WTC11 (cell line): ENCODE measurements at regions not wholly inside any gene's neighbourhood (a gene's known extent, or its start where the extent isn't known, plus 50 kb on each side); places are given as distances from the start of the nearest gene placed in this dataset.

Source experiments
- ATAC-seq: fragments of 200-7000 bp; cut with Tn5 transposase; 2 replicates; pipeline ENCODE4 v1.10.0; 2021; ENCODE audit warnings: mild to moderate bottlenecking, moderate library complexity
- CTCF ChIA-PET: fragments of 300-600 bp; sonication (Branson Sonifier 250); formaldehyde crosslinking; loops from one replicate; lab custom pipeline; 2021; ENCODE audit warnings: antibody characterized with exemption; lab: Charles Lee
- POLR2A ChIA-PET: fragments of 350-600 bp; sonication (Branson Sonifier 250); formaldehyde crosslinking; loops from one replicate; lab custom pipeline; 2021; ENCODE audit warnings: antibody characterized with exemption; lab: Charles Lee
- DNase-seq: peaks from one replicate; pipeline ENCODE4 v3.0.0; 2021; ENCODE audit warnings: low spot score
- H3K27ac Mint-ChIP-seq: 2 replicates; pipeline ENCODE4 v1.8.0; 2021; ENCODE audit warnings: mixed read lengths
- H3K27me3 Mint-ChIP-seq: 2 replicates; pipeline ENCODE4 v1.8.0; 2021; ENCODE audit warnings: low read depth, mild to moderate bottlenecking, moderate library complexity, mixed read lengths
- H3K36me3 Mint-ChIP-seq: 2 replicates; pipeline ENCODE4 v1.8.0; 2021; ENCODE audit warnings: mixed read lengths
- H3K4me1 Mint-ChIP-seq: 2 replicates; pipeline ENCODE4 v1.8.0; 2022; ENCODE audit warnings: mixed read lengths
- H3K4me3 Mint-ChIP-seq: 2 replicates; pipeline ENCODE4 v1.8.0; 2021; ENCODE audit warnings: mild to moderate bottlenecking, moderate library complexity, mixed read lengths
- H3K9me3 Mint-ChIP-seq: 2 replicates; pipeline ENCODE4 v1.8.0; 2021; ENCODE audit warnings: mixed read lengths
- CREM ChIP-seq: sonication (generic); formaldehyde crosslinking; IDR thresholded peaks from 2 replicates; pipeline ENCODE4 v1.8.1; 2022; ENCODE audit warnings: mild to moderate bottlenecking, missing genetic modification reagents, moderate library complexity
- GRHL2 ChIP-seq: fragments of 250-450 bp; sonication (Bioruptor Pico); IDR thresholded peaks from 2 replicates; pipeline ENCODE4 v1.8.0; 2022; ENCODE audit warnings: mild to moderate bottlenecking, moderate library complexity; ENCODE audit not compliant: insufficient replicate concordance, severe bottlenecking
- GTF2I ChIP-seq: fragments of 250-450 bp; sonication (Bioruptor Pico); conservative IDR thresholded peaks from 2 replicates; pipeline ENCODE4 v1.4.0; 2021; ENCODE audit warnings: mild to moderate bottlenecking
- HMGA2 ChIP-seq: fragments of 250-450 bp; sonication (Bioruptor Pico); IDR thresholded peaks from 2 replicates; pipeline ENCODE4 v1.4.0; 2021; ENCODE audit warnings: mild to moderate bottlenecking, moderate library complexity
- JAZF1 ChIP-seq: fragments of 250-450 bp; sonication (Bioruptor Pico); IDR thresholded peaks from 2 replicates; pipeline ENCODE4 v1.9.0; 2021; ENCODE audit warnings: moderate library complexity, mild to moderate bottlenecking, inconsistent platforms
- PRRX2 ChIP-seq: fragments of 250-450 bp; sonication (Bioruptor Pico); IDR thresholded peaks from 2 replicates; pipeline ENCODE4 v1.8.0; 2021; ENCODE audit warnings: mild to moderate bottlenecking
- RELA ChIP-seq: sonication (generic); formaldehyde crosslinking; IDR thresholded peaks from 2 replicates; pipeline ENCODE4 v1.8.1; 2022; ENCODE audit warnings: missing genetic modification reagents, mild to moderate bottlenecking, borderline replicate concordance
- RORB ChIP-seq: fragments of 250-450 bp; sonication (Bioruptor Pico); IDR thresholded peaks from 2 replicates; pipeline ENCODE4 v1.9.0; 2021; ENCODE audit warnings: mild to moderate bottlenecking
- SMAD3 ChIP-seq: sonication (generic); formaldehyde crosslinking; IDR thresholded peaks from 2 replicates; pipeline ENCODE4 v1.8.0; 2022; ENCODE audit warnings: missing genetic modification reagents, mild to moderate bottlenecking, borderline replicate concordance
- SMAD4 ChIP-seq: sonication (generic); formaldehyde crosslinking; IDR thresholded peaks from 2 replicates; pipeline ENCODE4 v1.8.0; 2022; ENCODE audit warnings: mild to moderate bottlenecking, missing genetic modification reagents
- TEAD1 ChIP-seq: sonication (generic); formaldehyde crosslinking; IDR thresholded peaks from 2 replicates; pipeline ENCODE4 v1.8.0; 2022; ENCODE audit warnings: mild to moderate bottlenecking, missing genetic modification reagents
- ZNF232 ChIP-seq: sonication (generic); formaldehyde crosslinking; IDR thresholded peaks from 2 replicates; pipeline ENCODE4 v1.8.0; 2022; ENCODE audit warnings: mild to moderate bottlenecking, missing genetic modification reagents
- ZNF396 ChIP-seq: fragments of 250-450 bp; sonication (Bioruptor Pico); IDR thresholded peaks from 2 replicates; pipeline ENCODE4 v1.8.0; 2021; ENCODE audit warnings: mild to moderate bottlenecking, moderate library complexity, borderline replicate concordance
- ZNF671 ChIP-seq: fragments of 250-450 bp; sonication (Bioruptor Pico); IDR thresholded peaks from 2 replicates; pipeline ENCODE4 v1.8.0; 2021; ENCODE audit warnings: mild to moderate bottlenecking
- TF ChIP-seq, protein P1 (sequence below): sonication (generic); formaldehyde crosslinking; IDR thresholded peaks from 2 replicates; pipeline ENCODE4 v1.8.0; 2022; ENCODE audit warnings: mild to moderate bottlenecking, missing genetic modification reagents
- TF ChIP-seq, protein P2 (sequence below): fragments of 250-450 bp; sonication (Bioruptor Pico); conservative IDR thresholded peaks from 2 replicates; pipeline ENCODE4 v1.9.0; 2021; ENCODE audit warnings: mild to moderate bottlenecking
- TF ChIP-seq, protein P3 (sequence below): fragments of 250-450 bp; sonication (Bioruptor Pico); IDR thresholded peaks from 2 replicates; pipeline ENCODE4 v1.9.0; 2021; ENCODE audit warnings: moderate library complexity, mild to moderate bottlenecking, inconsistent platforms, borderline replicate concordance
- TF ChIP-seq, protein P4 (sequence below): sonication (generic); formaldehyde crosslinking; IDR thresholded peaks from 2 replicates; pipeline ENCODE4 v1.8.1; 2022; ENCODE audit warnings: low read depth, mild to moderate bottlenecking, moderate library complexity, missing genetic modification reagents, borderline replicate concordance
- TF ChIP-seq, protein P5 (sequence below): fragments of 250-450 bp; sonication (Bioruptor Pico); IDR thresholded peaks from 2 replicates; pipeline ENCODE4 v1.9.0; 2021; ENCODE audit warnings: mild to moderate bottlenecking
- TF ChIP-seq, protein P6 (sequence below): fragments of 250-450 bp; sonication (Bioruptor Pico); IDR thresholded peaks from 2 replicates; pipeline ENCODE4 v1.9.0; 2021; ENCODE audit warnings: mild to moderate bottlenecking
- TF ChIP-seq, protein P7 (sequence below): sonication (generic); formaldehyde crosslinking; IDR thresholded peaks from 2 replicates; pipeline ENCODE4 v1.8.1; 2023; ENCODE audit warnings: mild to moderate bottlenecking, moderate library complexity, missing genetic modification reagents
- TF ChIP-seq, protein P8 (sequence below): sonication (generic); formaldehyde crosslinking; IDR thresholded peaks from 2 replicates; pipeline ENCODE4 v1.8.0; 2022; ENCODE audit warnings: mild to moderate bottlenecking, missing genetic modification reagents

DNA sequence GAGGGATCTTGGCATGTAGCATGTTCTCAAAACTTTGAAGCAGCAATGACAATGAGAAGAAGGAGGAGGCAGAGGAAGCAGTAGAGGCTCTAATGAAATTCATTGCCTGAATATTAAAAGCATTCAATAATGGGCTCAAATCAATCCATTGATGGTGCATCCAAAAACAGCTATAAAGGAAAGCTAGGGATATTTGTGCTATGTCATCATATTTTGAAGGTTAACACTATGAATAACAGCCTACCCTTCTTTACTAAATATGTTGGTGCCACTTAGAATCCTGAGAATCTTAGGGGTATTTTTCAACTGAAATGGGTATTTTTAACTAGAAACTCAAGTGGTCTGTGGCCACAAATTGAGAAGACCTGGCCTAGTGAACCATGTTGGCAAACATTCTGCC is 153.7 kb downstream of the SETD4 start (continued):
- TF ChIP-seq GRHL2 (CRISPR knock-in tag) (no peak), SMAD3 (CRISPR knock-in tag) (no peak), GTF2I (no peak), JAZF1 (CRISPR knock-in tag) (no peak)

DNA sequence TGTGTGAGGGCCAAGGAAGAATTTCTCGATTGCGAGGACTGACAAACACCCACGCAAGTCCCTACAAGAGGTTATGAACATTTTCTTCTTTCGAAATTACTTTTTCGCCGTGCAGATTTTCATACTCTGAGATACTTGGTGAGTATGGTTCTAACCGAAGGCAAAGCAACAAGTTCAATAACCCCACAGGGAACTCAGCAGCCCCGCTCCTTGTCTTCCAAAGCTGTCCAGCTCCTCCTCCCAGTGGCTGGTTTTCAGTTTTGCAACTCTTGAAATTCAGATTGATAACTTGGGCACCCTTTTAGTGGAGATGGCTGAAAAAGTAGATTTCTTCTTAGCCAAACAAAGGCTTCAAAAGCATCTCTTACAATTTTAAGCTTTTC is 154.4 kb downstream of the SETD4 start:
- Mint-ChIP-seq H3K4me1 (peaks cover 18% of the 10 kb centered on the region), H3K36me3 (no peaks in the 10 kb centered on the region), H3K4me3 (no peak overlapping the region), H3K27ac (no peak overlapping the region), H3K27me3 (no peaks in the 10 kb centered on the region; the same call in 1 of the 2 replicates), H3K9me3 (peaks cover 28% of the 10 kb centered on the region)
- ChIA-PET POLR2A (no interaction called here), CTCF (interaction anchor here (0.6 to 0.9 kb wide), 3 partner anchors 28 to 159 kb away, joined by 3 to 4 read pairs (median 3); no protein-coding TSS in a partner anchor)
- no peak for ATAC-seq
- no peak for TF ChIP-seq GRHL2 (CRISPR knock-in tag)
- TF ChIP-seq, protein P1, sequence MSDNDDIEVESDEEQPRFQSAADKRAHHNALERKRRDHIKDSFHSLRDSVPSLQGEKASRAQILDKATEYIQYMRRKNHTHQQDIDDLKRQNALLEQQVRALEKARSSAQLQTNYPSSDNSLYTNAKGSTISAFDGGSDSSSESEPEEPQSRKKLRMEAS, result no peak
- TF ChIP-seq, protein P2, sequence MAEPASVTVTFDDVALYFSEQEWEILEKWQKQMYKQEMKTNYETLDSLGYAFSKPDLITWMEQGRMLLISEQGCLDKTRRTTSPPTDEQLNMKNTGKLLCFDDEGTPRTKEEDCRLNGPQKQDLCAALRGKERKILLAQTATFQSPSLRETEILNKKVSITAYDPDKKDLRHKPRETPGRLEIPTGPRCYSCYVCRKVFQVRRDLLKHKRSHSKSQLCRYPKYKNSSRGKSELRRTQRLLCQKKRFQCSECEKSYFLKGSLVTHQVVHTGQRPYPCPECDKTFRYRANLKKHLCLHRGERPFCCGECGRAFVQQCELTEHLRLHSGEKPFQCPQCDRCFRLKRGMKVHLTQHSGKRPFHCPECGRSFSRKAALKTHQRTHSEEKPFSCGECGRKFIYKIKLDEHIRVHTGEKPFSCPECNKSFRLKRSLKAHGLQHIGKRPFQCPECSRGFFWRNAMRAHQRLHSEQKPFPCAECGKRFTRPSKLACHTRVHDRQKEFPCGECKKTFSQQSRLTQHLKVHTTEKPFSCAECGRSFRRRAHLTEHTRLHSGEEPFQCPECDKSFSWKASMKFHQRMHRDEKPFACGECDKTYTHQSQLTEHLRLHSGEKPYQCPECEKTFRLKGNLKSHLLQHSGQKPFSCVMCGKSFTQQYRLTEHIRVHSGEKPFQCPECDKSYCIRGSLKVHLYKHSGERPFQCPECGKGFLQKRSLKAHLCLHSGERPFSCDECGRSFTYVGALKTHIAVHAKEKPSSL, result no peak
- TF ChIP-seq ZNF671, result no peak
- TF ChIP-seq PRRX2 (CRISPR knock-in tag), result no peak
- no peak for TF ChIP-seq ZNF396 (CRISPR knock-in tag)
- no peak for DNase-seq

DNA sequence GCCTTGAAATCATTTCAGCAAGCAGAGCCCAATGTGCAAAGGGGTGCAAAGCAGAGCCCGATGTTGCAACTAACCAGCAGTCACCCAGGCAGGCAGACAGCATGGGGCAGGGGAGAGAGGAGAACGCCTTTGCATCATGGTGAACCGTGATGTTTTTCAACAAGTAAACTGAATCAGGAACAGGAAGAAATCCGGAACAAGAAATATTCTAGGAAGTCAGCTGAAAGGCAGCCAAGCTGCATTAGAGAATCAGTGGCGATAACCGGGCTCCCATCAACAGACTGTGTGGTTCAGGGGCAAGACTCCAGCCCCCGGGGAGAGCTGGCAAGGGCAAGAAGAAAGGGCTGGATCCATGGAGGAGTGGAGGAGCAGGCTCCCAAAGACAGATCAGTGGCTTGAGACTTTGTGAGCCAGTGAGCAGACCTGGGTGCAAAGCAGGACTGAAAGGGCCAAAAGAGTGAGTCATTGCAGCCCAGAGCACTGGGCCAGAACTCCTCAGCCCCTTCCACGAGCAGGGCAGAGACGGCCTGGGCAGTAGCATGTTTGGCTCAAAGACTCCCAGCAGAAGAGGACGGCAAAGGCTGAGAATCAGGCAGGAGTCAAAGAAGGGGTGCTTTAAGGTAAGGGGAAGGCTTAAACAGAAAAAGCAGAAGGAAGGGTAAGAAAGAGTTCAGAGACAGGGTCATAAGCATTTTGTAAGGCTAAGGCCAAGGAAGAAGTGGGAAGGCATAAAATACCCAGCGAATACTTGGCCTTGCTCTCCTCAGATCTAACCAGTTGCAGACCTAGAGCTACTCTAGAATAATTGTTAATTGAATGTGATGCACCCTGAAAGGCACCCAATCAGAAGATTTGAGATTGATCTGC is 155.0 kb downstream of the SETD4 start:
- peaks cover 14% of the 10 kb centered on the region for H3K4me1 Mint-ChIP-seq
- H3K9me3 Mint-ChIP-seq, result peaks cover 21% of the 10 kb centered on the region
- POLR2A ChIA-PET, result no interaction called here
- no peak overlapping the region for H3K4me3 Mint-ChIP-seq
- no peak overlapping the region for H3K27ac Mint-ChIP-seq
- ATAC-seq (no peak), DNase-seq (no peak)
- no peaks in the 10 kb centered on the region for H3K27me3 Mint-ChIP-seq
- TF ChIP-seq SMAD4 (CRISPR knock-in tag) (no peak), RELA (no peak), GTF2I (no peak), RORB (CRISPR knock-in tag) (no peak), HMGA2 (CRISPR knock-in tag) (no peak), ZNF232 (no peak), ZNF396 (CRISPR knock-in tag) (no peak), TEAD1 (CRISPR knock-in tag) (no peak), CREM (CRISPR knock-in tag) (no peak)
- TF ChIP-seq, protein P3, sequence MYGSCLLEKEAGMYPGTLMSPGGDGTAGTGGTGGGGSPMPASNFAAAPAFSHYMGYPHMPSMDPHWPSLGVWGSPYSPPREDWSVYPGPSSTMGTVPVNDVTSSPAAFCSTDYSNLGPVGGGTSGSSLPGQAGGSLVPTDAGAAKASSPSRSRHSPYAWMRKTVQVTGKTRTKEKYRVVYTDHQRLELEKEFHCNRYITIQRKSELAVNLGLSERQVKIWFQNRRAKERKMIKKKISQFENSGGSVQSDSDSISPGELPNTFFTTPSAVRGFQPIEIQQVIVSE (CRISPR knock-in tag), result no peak
- TF ChIP-seq, protein P4, sequence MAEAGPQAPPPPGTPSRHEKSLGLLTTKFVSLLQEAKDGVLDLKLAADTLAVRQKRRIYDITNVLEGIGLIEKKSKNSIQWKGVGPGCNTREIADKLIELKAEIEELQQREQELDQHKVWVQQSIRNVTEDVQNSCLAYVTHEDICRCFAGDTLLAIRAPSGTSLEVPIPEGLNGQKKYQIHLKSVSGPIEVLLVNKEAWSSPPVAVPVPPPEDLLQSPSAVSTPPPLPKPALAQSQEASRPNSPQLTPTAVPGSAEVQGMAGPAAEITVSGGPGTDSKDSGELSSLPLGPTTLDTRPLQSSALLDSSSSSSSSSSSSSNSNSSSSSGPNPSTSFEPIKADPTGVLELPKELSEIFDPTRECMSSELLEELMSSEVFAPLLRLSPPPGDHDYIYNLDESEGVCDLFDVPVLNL (CRISPR knock-in tag), result no peak
- TF ChIP-seq, protein P5, sequence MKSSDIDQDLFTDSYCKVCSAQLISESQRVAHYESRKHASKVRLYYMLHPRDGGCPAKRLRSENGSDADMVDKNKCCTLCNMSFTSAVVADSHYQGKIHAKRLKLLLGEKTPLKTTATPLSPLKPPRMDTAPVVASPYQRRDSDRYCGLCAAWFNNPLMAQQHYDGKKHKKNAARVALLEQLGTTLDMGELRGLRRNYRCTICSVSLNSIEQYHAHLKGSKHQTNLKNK (CRISPR knock-in tag), result no peak
- TF ChIP-seq, protein P6, sequence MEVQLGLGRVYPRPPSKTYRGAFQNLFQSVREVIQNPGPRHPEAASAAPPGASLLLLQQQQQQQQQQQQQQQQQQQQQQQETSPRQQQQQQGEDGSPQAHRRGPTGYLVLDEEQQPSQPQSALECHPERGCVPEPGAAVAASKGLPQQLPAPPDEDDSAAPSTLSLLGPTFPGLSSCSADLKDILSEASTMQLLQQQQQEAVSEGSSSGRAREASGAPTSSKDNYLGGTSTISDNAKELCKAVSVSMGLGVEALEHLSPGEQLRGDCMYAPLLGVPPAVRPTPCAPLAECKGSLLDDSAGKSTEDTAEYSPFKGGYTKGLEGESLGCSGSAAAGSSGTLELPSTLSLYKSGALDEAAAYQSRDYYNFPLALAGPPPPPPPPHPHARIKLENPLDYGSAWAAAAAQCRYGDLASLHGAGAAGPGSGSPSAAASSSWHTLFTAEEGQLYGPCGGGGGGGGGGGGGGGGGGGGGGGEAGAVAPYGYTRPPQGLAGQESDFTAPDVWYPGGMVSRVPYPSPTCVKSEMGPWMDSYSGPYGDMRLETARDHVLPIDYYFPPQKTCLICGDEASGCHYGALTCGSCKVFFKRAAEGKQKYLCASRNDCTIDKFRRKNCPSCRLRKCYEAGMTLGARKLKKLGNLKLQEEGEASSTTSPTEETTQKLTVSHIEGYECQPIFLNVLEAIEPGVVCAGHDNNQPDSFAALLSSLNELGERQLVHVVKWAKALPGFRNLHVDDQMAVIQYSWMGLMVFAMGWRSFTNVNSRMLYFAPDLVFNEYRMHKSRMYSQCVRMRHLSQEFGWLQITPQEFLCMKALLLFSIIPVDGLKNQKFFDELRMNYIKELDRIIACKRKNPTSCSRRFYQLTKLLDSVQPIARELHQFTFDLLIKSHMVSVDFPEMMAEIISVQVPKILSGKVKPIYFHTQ (CRISPR knock-in tag), result no peak
- TF ChIP-seq, protein P7, sequence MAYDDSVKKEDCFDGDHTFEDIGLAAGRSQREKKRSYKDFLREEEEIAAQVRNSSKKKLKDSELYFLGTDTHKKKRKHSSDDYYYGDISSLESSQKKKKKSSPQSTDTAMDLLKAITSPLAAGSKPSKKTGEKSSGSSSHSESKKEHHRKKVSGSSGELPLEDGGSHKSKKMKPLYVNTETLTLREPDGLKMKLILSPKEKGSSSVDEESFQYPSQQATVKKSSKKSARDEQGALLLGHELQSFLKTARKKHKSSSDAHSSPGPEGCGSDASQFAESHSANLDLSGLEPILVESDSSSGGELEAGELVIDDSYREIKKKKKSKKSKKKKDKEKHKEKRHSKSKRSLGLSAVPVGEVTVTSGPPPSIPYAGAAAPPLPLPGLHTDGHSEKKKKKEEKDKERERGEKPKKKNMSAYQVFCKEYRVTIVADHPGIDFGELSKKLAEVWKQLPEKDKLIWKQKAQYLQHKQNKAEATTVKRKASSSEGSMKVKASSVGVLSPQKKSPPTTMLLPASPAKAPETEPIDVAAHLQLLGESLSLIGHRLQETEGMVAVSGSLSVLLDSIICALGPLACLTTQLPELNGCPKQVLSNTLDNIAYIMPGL (CRISPR knock-in tag), result no peak
- TF ChIP-seq, protein P8, sequence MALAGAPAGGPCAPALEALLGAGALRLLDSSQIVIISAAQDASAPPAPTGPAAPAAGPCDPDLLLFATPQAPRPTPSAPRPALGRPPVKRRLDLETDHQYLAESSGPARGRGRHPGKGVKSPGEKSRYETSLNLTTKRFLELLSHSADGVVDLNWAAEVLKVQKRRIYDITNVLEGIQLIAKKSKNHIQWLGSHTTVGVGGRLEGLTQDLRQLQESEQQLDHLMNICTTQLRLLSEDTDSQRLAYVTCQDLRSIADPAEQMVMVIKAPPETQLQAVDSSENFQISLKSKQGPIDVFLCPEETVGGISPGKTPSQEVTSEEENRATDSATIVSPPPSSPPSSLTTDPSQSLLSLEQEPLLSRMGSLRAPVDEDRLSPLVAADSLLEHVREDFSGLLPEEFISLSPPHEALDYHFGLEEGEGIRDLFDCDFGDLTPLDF (CRISPR knock-in tag), result no peak
- H3K36me3 Mint-ChIP-seq, result no peaks in the 10 kb centered on the region
- CTCF ChIA-PET, result interaction anchor here (0.6 to 0.9 kb wide), 3 partner anchors 29 to 159 kb away, joined by 3 to 4 read pairs (median 3); no protein-coding TSS in a partner anchor
